Naive thymus-derived CD8-positive, alpha-beta T cell (primary cell): ENCODE measurements at regions not wholly inside any gene's neighbourhood (a gene's known extent, or its start where the extent isn't known, plus 50 kb on each side); places are given as distances from the start of the nearest gene placed in this dataset.

Experiments
- ATAC-seq, 2 donors: fragments of 150-1000 bp; cut with Tn5 transposase in 1 of 2; sonication (Bioruptor Pico), chemical (Tn5 transposase) in 1 of 2; 1 replicate in 1 of 2; 2 replicates in 1 of 2; pipeline ENCODE4 v1.10.0; 2021; ENCODE audit warnings: mild to moderate bottlenecking in 2 of 2, moderate library complexity in 2 of 2
- POLR2A ChIA-PET: fragments of 350-600 bp; sonication (Branson Sonifier 250); formaldehyde crosslinking; loops from one replicate; lab custom pipeline; 2021; ENCODE audit warnings: antibody characterized with exemption; lab: Charles Lee
- DNase-seq, 10 donors: peaks; one replicate each; pipeline versions ENCODE4 v3.0.0 to v3.0.0-alpha.2; 2020 to 2022
- H3K27ac Mint-ChIP-seq, 10 donors: one replicate each; pipeline ENCODE4 v1.8.0; 2020 to 2022; ENCODE audit warnings: mild to moderate bottlenecking in 10 of 10, mixed read lengths in 10 of 10, moderate library complexity in 4 of 10, inconsistent platforms in 1 of 10
- H3K27me3 Mint-ChIP-seq, 5 donors: one replicate each; pipeline ENCODE4 v1.8.0; 2021 to 2022; ENCODE audit warnings: mixed read lengths in 5 of 5
- H3K36me3 Mint-ChIP-seq, 3 donors: one replicate each; pipeline ENCODE4 v1.8.0; 2020 to 2022; ENCODE audit warnings: mixed read lengths in 3 of 3, mild to moderate bottlenecking in 2 of 3, inconsistent platforms in 1 of 3
- H3K4me1 Mint-ChIP-seq, 4 donors: one replicate each; pipeline ENCODE4 v1.8.0; 2021 to 2022; ENCODE audit warnings: mixed read lengths in 4 of 4
- H3K4me3 Mint-ChIP-seq, 10 donors: one replicate each; pipeline ENCODE4 v1.8.0; 2020 to 2022; ENCODE audit warnings: mild to moderate bottlenecking in 10 of 10, mixed read lengths in 10 of 10, moderate library complexity in 6 of 10, inconsistent platforms in 1 of 10
- H3K9me3 Mint-ChIP-seq, 9 donors: one replicate each; pipeline ENCODE4 v1.8.0; 2020 to 2022; ENCODE audit warnings: mixed read lengths in 9 of 9, mild to moderate bottlenecking in 3 of 9, inconsistent platforms in 1 of 9, moderate library complexity in 1 of 9

DNA sequence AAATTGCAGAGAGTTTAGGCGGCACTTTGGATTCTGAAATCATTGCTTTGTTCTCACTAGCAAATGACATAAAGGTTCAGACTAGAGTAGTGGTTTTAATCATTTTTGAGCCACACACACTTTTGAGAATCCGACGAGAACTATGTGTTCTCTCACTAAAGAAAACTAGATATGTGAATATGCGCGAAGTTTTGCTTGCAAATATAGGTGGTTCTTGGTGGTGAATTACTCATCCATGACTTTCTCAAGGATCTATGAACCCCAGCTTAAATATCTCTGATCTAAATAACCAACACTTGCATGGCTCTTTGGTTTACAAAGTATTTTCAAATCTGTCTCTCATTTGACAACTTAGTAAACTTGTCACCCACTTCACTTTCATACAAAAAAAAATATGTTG is 54.8 kb downstream of the NOG start:
- Mint-ChIP-seq H3K9me3 (no peaks in the 10 kb centered on the region), H3K36me3 (no peaks in the 10 kb centered on the region), H3K4me3 (no peak overlapping the region), H3K27me3 (peaks cover 0 to 4% (median 0%) of the 10 kb centered on the region in 5 donors), H3K27ac (peak overlapping the region in 1 of 10 donors; percentile 14), H3K4me1 (peaks cover 0 to 8% (median 3%) of the 10 kb centered on the region in 4 donors)
- POLR2A ChIA-PET, result interaction anchor here (0.6 kb wide), 1 partner anchor 132 kb away, joined by 3 read pairs; no protein-coding TSS in a partner anchor
- no peak for DNase-seq
- no peak for ATAC-seq

DNA sequence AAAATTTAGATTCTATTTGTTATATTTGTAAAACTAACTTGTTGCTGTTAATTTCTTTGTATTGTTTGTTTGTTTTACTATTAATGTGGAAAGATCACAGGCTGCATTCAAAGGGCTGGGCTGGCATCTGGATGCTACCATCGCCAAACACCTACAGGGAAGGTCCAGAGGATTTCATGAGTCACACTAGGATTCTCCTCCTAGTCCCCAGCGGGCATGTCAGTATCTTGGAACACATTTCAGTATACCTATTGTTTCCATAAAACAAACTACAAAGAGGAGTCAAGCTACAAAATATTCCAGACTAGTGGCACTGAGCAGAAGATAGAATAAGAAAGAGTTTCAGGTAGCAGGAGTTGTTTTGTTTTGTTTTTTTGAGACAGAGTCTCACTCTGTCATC is 55.3 kb downstream of the NOG start:
- POLR2A ChIA-PET, result interaction anchor here (0.6 kb wide), 1 partner anchor 131 kb away, joined by 3 read pairs; no protein-coding TSS in a partner anchor
- H3K9me3 Mint-ChIP-seq, result no peaks in the 10 kb centered on the region
- no peak overlapping the region for H3K27ac Mint-ChIP-seq
- H3K4me1 Mint-ChIP-seq, result peaks cover 4 to 13% (median 8%) of the 10 kb centered on the region in 4 donors
- DNase-seq, result no peak
- ATAC-seq, result no peak
- no peak overlapping the region for H3K4me3 Mint-ChIP-seq
- H3K27me3 Mint-ChIP-seq, result peaks cover 0 to 4% (median 0%) of the 10 kb centered on the region in 5 donors
- no peaks in the 10 kb centered on the region for H3K36me3 Mint-ChIP-seq

DNA sequence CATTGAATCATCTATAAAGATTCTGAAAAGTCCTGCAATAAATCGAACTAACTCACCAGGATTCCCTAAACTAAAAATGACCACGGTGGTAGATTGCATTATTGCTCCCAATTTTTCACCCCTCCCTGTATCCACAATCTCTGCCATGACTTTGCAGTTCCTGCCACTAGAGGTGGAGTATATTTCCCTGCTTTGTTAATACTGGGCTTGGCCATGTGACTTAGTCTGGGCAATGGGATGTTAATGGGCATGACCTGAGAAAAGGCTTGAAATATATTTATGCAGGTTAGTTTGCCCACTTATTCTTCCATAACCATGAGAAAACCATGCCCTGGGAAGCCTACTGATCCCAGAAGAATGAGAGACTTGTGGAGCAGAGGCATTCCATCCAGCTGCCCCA is 59.1 kb downstream of the NOG start:
- no peak for ATAC-seq
- POLR2A ChIA-PET, result interaction anchor here (0.5 to 5.5 kb wide), 7 partner anchors 13 to 127 kb away, joined by 4 to 108 read pairs (median 11); partner anchors contain the start of gene NOG
- Mint-ChIP-seq H3K36me3 (no peaks in the 10 kb centered on the region), H3K4me1 (peaks cover 5 to 7% (median 6%) of the 10 kb centered on the region in 4 donors), H3K4me3 (no peak overlapping the region), H3K27me3 (peaks cover 0 to 4% (median 0%) of the 10 kb centered on the region in 5 donors), H3K9me3 (no peaks in the 10 kb centered on the region), H3K27ac (no peak overlapping the region)
- DNase-seq, result no peak

DNA sequence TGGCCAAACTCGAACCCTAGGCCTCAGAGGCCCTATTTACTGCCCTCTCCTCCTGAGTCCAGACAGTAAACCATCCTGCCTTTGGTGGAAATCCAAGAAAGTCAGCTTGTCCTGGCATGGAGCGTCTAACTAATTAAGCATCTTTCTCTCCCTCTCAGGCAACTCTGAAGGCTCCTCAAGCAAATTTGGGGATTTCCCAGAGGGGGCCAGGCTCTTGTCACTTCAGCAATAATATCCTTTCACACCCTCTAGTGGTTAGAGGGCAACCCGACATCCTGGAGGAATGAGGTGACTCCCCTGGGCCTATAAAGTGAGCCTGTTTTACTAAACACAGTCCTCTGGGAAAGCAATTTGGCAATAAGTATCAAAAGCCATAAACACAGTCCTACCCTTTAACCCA is 60.4 kb downstream of the NOG start:
- peaks cover 5 to 7% (median 6%) of the 10 kb centered on the region in 4 donors for H3K4me1 Mint-ChIP-seq
- H3K4me3 Mint-ChIP-seq, result no peak overlapping the region
- peak overlapping the region in 8 of 10 donors; percentile 45 to 91 (median 75) for H3K27ac Mint-ChIP-seq
- POLR2A ChIA-PET, result interaction anchor here (0.6 to 5.5 kb wide), 9 partner anchors 9 to 126 kb away, joined by 4 to 108 read pairs (median 10); partner anchors contain the start of gene NOG
- H3K36me3 Mint-ChIP-seq, result no peaks in the 10 kb centered on the region
- ATAC-seq (peak; percentile 100), DNase-seq (peak; percentile 21 to 89 (median 71))
- peaks cover 0 to 3% (median 0%) of the 10 kb centered on the region in 5 donors for H3K27me3 Mint-ChIP-seq
- no peaks in the 10 kb centered on the region for H3K9me3 Mint-ChIP-seq

DNA sequence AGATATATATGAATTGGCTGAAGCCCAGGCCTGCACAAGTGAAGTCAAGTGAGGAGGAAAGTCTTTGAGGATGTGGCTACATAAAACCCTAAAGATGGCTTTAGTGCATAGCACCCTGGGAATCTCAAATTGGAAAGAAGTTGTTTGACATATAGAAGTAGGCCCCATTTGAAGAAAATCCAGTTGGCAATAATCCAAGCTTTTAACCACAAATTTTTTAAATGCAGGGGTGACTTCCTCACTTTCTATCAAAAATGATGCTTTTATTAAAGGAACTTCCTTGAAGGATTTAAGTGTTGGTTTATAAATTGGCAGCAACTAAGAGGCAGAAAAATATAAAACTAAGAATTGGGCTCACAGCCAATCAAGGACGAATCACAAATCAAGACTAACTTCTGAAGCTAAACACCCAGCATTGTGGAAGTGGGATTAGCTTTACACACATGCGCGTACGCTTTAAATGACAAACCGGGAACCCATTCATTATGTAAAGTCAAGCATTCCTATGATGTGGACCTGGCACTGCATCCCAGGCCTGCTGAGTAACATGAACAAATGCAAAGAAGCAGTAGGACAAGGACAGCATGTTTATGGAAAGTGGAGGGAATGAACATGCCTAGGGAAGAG is 63.3 kb downstream of the NOG start:
- Mint-ChIP-seq H3K27ac (peak overlapping the region in 1 of 10 donors; percentile 17), H3K4me3 (no peak overlapping the region), H3K27me3 (peaks cover 0 to 2% (median 0%) of the 10 kb centered on the region in 5 donors), H3K9me3 (no peaks in the 10 kb centered on the region), H3K36me3 (no peaks in the 10 kb centered on the region), H3K4me1 (peaks cover 5 to 7% (median 6%) of the 10 kb centered on the region in 4 donors)
- POLR2A ChIA-PET, result interaction anchor here (4.5 to 5.5 kb wide), 2 partner anchors 57 to 63 kb away, joined by 39 to 108 read pairs; partner anchors contain the start of gene NOG
- ATAC-seq (no peak), DNase-seq (no peak)

DNA sequence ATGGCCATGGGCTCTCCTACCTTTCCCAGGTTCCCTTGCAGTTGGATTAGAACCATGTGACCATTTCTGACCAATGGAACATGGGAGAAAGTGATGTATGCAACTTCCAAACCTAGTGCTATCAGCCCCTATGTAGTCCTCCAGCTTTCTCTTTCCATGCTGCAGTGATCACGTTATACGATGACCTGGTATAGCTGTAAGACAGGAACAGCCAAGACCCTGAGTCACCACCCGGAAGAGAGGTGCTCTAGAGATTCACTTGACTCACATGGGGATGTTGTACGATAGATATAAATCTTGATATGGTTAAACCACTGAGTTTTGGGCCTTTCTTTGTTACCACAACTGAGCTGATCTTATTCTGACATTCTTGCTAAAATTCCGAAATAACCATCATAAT is 65.1 kb downstream of the NOG start:
- Mint-ChIP-seq H3K27ac (no peak overlapping the region), H3K27me3 (peaks cover 0 to 4% (median 0%) of the 10 kb centered on the region in 5 donors), H3K4me1 (peaks cover 3 to 5% (median 4%) of the 10 kb centered on the region in 4 donors), H3K4me3 (no peak overlapping the region), H3K36me3 (no peaks in the 10 kb centered on the region), H3K9me3 (no peaks in the 10 kb centered on the region)
- ATAC-seq, result no peak
- DNase-seq, result no peak
- POLR2A ChIA-PET, result interaction anchor here (0.8 kb wide), 1 partner anchor 65 kb away, joined by 3 read pairs; the partner anchor contains the start of gene NOG

DNA sequence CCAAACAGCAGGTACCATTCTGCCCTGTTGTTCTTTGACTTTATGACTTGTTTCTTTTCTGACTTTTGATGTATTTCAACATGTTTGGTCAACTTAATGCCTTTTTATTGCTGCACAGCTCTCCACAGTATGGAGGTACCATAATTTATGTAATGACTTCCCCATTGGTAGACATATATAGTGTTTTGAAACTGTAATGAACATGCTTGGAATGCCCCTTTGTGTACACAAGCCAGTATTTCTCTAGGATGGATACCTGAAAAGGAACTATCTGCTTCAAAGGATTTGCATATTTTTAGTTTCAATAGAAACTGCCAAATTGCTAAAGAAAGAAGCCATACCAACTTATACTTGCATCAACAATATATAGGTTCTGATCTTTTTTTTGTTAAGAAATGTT is 66.1 kb downstream of the NOG start:
- POLR2A ChIA-PET, result no interaction called here
- H3K36me3 Mint-ChIP-seq, result no peaks in the 10 kb centered on the region
- DNase-seq (no peak), ATAC-seq (no peak)
- peaks cover 0 to 8% (median 0%) of the 10 kb centered on the region in 5 donors for H3K27me3 Mint-ChIP-seq
- H3K4me3 Mint-ChIP-seq, result no peak overlapping the region
- H3K4me1 Mint-ChIP-seq, result peaks cover 0 to 3% (median 0%) of the 10 kb centered on the region in 4 donors
- H3K27ac Mint-ChIP-seq, result no peak overlapping the region
- H3K9me3 Mint-ChIP-seq, result no peaks in the 10 kb centered on the region

DNA sequence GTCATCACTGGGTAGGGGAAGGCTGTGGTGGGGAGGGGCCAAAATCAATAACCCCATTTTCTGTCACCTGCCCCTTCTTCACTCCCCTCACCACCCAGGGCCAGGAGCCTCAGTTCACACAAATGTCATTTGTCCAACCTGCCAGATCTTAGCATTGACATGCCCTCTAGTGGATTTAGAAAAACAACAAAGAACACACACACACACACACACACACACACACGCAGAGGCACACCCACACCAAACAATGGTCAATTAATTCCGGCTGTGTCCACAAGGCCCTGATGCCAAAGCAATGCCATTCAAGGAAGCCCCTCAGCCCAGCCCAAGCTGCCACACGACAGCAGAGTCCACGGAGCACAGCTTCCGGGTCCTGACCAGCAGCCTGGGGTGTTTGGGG is 68.4 kb downstream of the NOG start:
- POLR2A ChIA-PET, result interaction anchor here (0.7 kb wide), 1 partner anchor 69 kb away, joined by 3 read pairs; the partner anchor contains the start of gene NOG
- no peaks in the 10 kb centered on the region for H3K9me3 Mint-ChIP-seq
- DNase-seq (no peak), ATAC-seq (no peak)
- H3K27ac Mint-ChIP-seq, result peak overlapping the region in 1 of 10 donors; percentile 52
- H3K4me1 Mint-ChIP-seq, result peaks cover 0 to 3% (median 0%) of the 10 kb centered on the region in 4 donors
- no peaks in the 10 kb centered on the region for H3K36me3 Mint-ChIP-seq
- H3K4me3 Mint-ChIP-seq, result no peak overlapping the region
- H3K27me3 Mint-ChIP-seq, result peaks cover 0 to 14% (median 8%) of the 10 kb centered on the region in 5 donors

DNA sequence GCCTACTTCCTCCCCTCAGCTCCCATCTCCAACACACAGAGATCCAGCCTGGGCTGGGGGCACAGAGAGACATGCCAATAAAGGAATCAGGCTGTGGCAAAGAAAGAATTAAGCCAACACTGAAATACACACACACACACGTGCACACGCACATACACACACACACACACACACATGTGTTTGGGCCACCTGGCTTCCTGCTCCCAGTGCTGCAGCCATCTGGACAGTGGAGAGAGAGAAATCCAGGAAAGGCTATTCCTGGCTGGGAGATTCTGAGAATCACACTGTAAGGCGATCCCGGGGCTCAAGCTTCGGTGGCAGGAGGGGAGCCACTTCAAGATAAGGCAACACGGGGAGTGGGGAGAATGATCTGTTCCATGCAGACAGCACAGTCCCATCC is 72.4 kb downstream of the NOG start:
- peak overlapping the region in 1 of 10 donors; percentile 26 for H3K27ac Mint-ChIP-seq
- H3K4me3 Mint-ChIP-seq, result no peak overlapping the region
- ATAC-seq (no peak), DNase-seq (no peak)
- peaks cover 0 to 19% (median 14%) of the 10 kb centered on the region in 5 donors for H3K27me3 Mint-ChIP-seq
- POLR2A ChIA-PET, result no interaction called here
- no peaks in the 10 kb centered on the region for H3K9me3 Mint-ChIP-seq
- H3K36me3 Mint-ChIP-seq, result peaks cover 0 to 5% (median 0%) of the 10 kb centered on the region in 3 donors
- peaks cover 0 to 3% (median 0%) of the 10 kb centered on the region in 4 donors for H3K4me1 Mint-ChIP-seq

DNA sequence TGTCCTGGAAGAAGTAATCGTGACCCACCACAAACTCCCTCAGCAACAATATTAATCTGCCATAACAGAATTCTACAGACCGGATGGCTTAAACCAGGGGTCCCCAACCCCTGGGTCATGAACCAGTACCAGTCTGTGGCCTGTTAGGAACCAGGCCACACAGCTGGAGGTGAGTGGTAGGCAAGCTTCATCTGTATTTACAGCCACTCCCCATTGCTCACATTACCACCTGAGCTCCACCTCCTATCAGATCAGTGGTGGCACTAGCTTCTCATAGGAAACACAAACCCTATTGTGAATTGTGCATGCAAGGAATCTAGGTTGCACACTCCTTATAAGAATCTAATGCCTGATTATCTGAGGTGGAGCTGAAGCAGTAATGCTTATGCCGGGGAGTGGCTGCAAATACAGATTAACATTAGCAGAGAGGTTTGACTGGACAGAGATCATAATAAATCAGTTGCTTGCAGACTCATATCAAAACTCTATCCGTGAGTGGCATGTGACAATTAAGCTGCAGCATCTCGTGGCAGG is 74.5 kb downstream of the NOG start:
- DNase-seq (no peak), ATAC-seq (no peak)
- peaks cover 7 to 34% (median 22%) of the 10 kb centered on the region in 5 donors for H3K27me3 Mint-ChIP-seq
- POLR2A ChIA-PET, result no interaction called here
- no peak overlapping the region for H3K4me3 Mint-ChIP-seq
- H3K27ac Mint-ChIP-seq, result no peak overlapping the region
- no peaks in the 10 kb centered on the region for H3K9me3 Mint-ChIP-seq
- H3K4me1 Mint-ChIP-seq, result peaks cover 0 to 2% (median 0%) of the 10 kb centered on the region in 4 donors
- H3K36me3 Mint-ChIP-seq, result peaks cover 0 to 9% (median 0%) of the 10 kb centered on the region in 3 donors

DNA sequence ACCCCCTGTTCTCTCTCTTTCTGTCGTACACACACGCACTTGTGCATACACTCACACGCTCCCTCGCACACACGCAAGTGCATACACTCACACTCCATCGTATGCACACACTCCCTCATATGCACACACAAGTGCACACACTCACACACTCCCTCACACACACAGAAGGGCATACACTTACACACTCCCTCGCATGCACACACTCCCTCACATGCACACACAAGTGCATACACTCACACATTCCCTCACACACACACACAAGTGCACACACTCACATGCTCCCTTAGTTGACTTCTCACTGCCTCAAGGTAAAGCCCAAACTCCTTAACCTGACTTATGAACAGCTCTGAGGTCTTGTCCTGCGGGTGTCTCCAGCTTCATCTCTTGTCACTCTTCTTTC is 78.7 kb downstream of the NOG start:
- peaks cover 7 to 30% (median 25%) of the 10 kb centered on the region in 5 donors for H3K27me3 Mint-ChIP-seq
- peaks cover 0 to 9% (median 0%) of the 10 kb centered on the region in 3 donors for H3K36me3 Mint-ChIP-seq
- POLR2A ChIA-PET, result no interaction called here
- DNase-seq (no peak), ATAC-seq (no peak)
- no peaks in the 10 kb centered on the region for H3K9me3 Mint-ChIP-seq
- H3K4me3 Mint-ChIP-seq, result no peak overlapping the region
- H3K27ac Mint-ChIP-seq, result no peak overlapping the region
- peaks cover 0 to 11% (median 8%) of the 10 kb centered on the region in 4 donors for H3K4me1 Mint-ChIP-seq

DNA sequence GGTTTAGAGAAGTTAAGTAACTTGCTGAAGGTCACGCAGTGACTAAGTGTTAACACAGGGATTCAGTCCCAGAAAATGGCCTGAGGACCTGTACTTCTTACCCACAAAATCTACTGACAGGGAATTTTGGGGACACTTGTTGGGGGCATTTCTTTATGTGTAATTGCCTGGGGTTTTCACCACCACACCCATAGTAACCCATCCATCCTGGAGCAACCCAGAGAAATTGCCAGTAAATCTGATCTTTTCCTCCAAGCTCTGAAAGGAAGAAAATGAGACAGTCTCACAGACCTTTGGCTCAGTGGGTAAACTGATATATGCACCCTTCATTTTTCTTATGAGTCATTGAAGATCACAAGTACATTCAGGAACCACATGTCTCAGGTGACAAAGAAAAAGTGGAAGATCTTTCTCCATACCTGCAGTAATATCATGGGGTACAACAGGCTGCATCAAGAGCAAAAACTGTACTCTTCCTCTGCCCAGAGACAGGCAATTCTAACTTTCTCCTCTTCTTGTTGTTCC is 81.0 kb downstream of the NOG start:
- Mint-ChIP-seq H3K36me3 (peaks cover 0 to 6% (median 0%) of the 10 kb centered on the region in 3 donors), H3K27me3 (peaks cover 14 to 49% (median 38%) of the 10 kb centered on the region in 5 donors), H3K4me3 (no peak overlapping the region), H3K9me3 (no peaks in the 10 kb centered on the region), H3K27ac (peak overlapping the region in 2 of 10 donors; percentile 2 to 25), H3K4me1 (peaks cover 12 to 24% (median 14%) of the 10 kb centered on the region in 4 donors)
- POLR2A ChIA-PET, result interaction anchor here (2.2 kb wide), 1 partner anchor 81 kb away, joined by 10 read pairs; the partner anchor contains the start of gene NOG
- no peak for ATAC-seq
- DNase-seq, result no peak
